ENCODE measurements at regions not wholly inside any gene's neighbourhood (a gene's known extent, or its start where the extent isn't known, plus 50 kb on each side); places are given as distances from the start of the nearest gene placed in this dataset.

DNA sequence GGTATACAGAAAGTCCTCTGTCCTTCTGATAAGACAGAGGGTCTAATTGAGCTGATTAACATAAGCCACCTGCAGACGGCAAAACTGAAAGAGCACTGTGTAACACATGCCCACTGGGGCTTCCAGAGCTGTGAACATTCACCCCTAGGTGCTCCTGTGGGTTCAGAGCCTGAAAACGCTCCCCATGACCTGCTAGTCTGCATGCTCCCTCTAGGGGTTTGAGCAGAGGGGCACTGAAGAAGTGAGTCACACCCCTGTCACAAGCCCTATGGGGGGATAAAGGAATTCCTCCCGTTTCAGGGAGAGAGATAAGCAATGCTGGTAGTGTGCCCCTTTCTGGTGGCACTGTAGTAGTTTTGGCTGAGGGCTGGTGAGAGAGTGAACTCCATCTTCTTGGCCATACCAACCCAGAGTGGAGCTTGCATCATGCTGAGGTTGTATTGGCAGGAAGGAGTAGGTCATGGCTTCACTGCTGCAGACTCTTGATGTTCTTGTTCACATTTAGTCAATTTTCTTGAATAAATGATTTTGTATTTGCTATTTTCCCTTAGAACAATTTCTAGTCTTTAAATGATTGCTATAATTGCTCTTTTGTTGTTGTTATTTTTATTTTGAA lies 637.5 kb upstream of the MAN1A1 start:
- TF ChIP-seq, protein P1, sequence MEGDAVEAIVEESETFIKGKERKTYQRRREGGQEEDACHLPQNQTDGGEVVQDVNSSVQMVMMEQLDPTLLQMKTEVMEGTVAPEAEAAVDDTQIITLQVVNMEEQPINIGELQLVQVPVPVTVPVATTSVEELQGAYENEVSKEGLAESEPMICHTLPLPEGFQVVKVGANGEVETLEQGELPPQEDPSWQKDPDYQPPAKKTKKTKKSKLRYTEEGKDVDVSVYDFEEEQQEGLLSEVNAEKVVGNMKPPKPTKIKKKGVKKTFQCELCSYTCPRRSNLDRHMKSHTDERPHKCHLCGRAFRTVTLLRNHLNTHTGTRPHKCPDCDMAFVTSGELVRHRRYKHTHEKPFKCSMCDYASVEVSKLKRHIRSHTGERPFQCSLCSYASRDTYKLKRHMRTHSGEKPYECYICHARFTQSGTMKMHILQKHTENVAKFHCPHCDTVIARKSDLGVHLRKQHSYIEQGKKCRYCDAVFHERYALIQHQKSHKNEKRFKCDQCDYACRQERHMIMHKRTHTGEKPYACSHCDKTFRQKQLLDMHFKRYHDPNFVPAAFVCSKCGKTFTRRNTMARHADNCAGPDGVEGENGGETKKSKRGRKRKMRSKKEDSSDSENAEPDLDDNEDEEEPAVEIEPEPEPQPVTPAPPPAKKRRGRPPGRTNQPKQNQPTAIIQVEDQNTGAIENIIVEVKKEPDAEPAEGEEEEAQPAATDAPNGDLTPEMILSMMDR (IDR thresholded peaks at IDR 0.05; ENCODE audit: low read depth, low read length, missing control alignments), result no peak
- H3K4me3 ChIP-seq (ENCODE audit: low read depth, low read length), result no peak overlapping the region
- DNase-seq (ENCODE audit: low read depth), result no peak
- in situ Hi-C loops (cut with HindIII; ENCODE audit: low sequenced_read_pairs), result no loop called here

DNA sequence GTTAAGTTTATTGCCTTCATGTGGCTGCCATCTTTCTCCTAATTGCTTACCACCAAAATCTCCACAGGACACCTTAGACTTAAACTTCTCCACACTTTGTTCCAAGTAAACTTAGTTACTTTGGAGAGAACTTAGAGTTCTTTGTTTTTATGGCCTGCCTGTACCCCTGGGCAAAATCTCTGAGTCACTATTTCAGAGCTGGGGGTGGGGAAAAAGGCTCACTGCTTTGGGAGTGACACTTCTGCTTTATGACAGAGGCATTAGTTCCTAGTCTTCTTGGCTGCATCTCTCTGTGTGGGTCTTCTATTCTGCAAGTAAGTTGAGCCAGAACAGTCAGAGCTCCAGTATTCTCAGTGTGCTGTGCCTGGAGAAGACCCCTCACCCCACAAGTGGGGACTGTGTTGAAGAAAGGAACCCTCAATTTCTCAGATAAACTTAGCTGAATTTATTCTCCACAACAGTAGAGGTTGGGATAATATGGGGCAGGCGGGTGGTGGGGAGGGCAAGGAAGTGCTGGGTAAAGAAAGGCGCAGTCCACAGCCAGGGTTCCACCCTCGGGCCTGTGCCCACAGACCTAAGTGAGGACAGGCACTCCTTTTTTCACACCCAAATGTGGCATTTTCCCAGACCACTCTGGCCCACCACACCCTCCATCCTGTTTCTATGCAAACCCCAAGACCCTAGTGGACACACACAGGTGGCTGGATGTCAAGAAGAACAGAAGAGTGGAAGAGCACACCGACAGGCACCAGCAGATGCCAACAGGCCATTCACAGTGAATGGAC lies 636.6 kb upstream of the MAN1A1 start:
- H3K4me3 ChIP-seq (ENCODE audit: low read depth, low read length), result no peak overlapping the region
- in situ Hi-C loops (cut with HindIII; ENCODE audit: low sequenced_read_pairs), result no loop called here
- no peak for DNase-seq (ENCODE audit: low read depth)
- TF ChIP-seq, protein P1 (IDR thresholded peaks at IDR 0.05; ENCODE audit: low read depth, low read length, missing control alignments), result no peak

DNA sequence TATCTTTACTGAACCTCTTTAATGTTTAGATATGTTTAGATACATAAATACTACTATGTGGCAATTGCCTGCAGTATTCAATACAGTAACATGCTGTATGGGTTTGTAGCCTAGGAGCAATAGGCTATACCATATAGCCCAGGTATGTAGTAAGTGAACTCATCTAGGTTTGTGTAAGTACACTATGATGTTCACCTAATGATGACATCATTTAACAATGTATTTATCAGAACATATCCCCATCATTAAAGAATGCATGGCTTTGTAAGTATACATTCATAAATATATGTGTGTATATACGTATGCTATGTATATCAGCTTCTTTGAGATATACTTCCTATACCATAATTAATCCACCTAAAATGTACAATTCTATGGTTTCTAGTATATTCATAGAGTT lies 631.2 kb upstream of the MAN1A1 start:
- H3K4me3 ChIP-seq (ENCODE audit: low read depth, low read length), result no peak overlapping the region
- TF ChIP-seq, protein P1 (IDR thresholded peaks at IDR 0.05; ENCODE audit: low read depth, low read length, missing control alignments), result no peak
- in situ Hi-C loops (cut with HindIII; ENCODE audit: low sequenced_read_pairs), result no loop called here
- no peak for DNase-seq (ENCODE audit: low read depth)

DNA sequence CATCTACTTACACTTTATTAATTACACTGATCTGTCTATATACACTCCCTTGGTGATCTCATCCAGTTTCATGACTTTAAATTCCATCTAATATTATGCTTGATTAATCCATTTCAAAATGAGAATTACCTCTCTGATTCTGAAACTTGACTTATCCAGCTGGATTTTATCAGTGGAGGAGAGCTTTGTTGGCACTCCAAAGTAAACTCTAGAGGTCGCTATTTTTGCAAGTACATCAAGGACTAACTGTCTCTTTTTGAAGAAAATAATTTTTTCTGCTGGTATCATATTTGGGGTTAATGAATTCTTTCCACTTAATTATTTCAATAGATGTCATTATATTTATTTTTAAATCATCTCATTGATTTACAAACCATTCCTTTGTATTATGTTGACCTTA lies 630.3 kb upstream of the MAN1A1 start:
- H3K4me3 ChIP-seq (ENCODE audit: low read depth, low read length), result no peak overlapping the region
- in situ Hi-C loops (cut with HindIII; ENCODE audit: low sequenced_read_pairs), result no loop called here
- TF ChIP-seq, protein P1 (IDR thresholded peaks at IDR 0.05; ENCODE audit: low read depth, low read length, missing control alignments), result peak; percentile 39
- no peak for DNase-seq (ENCODE audit: low read depth)

DNA sequence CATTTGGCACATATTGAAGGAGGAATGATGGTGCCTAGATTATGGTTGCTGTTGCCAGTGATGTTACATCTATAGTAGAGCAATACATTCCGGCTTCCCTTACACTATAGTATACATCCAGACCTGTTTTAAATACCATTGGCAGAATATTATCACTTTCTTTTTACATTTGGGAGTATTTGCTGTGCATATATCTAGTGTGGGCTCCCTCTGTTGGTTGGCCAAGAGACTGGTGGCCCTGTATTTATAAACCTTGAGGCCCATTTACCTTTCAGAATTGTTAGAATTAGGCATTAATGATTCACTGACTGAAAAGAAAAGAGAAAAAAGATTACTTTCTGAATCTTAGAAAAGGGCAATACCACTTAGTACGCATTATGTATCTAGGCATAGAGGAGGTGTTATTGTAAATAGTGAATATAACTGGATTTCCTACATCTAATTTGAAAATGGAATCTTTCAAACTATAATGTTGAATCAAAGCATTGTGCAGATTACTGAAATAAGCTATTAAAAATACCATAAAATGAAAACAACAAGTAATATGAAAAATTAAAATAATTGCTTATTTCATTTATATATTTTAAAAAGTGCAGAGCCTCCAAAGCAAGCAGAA lies 628.8 kb upstream of the MAN1A1 start:
- TF ChIP-seq, protein P1 (IDR thresholded peaks at IDR 0.05; ENCODE audit: low read depth, low read length, missing control alignments), result peak; percentile 82
- no peak overlapping the region for H3K4me3 ChIP-seq (ENCODE audit: low read depth, low read length)
- in situ Hi-C loops (cut with HindIII; ENCODE audit: low sequenced_read_pairs), result no loop called here
- DNase-seq (ENCODE audit: low read depth), result peak; percentile 28

DNA sequence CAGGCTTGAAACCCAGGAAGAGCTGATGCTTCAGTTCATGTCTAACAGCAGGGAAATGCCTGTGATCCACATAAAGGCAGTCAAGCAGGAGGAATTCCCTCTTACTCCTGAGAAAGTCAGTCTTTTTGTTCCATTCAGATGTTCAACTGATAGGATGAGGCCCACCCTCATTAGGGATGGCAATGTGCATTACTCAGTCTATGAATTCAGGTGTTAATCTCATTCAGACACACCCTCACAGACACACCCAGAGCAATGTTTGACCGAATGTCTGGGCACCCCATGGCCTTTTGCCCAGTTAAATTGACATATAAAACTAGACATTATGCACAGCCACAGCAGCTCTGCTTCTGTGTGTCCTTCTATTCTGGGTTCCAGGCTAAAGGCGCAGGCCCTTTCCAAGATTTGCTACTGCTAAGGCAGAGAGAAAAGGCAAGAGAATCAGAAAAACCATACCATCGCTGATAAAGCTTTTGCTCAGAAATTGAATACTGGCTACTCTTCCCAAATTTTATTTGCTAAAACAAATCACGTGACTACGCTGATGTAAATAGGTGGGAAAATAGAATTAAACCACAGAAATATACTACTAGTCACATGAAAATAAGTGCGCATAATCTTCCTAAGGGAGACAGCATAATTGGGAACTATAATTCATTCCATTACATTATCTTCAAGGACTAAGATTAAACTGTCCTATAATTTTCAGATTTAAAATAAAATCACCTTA lies 625.0 kb upstream of the MAN1A1 start:
- TF ChIP-seq, protein P1 (IDR thresholded peaks at IDR 0.05; ENCODE audit: low read depth, low read length, missing control alignments), result no peak
- no peak overlapping the region for H3K4me3 ChIP-seq (ENCODE audit: low read depth, low read length)
- in situ Hi-C loops (cut with HindIII; ENCODE audit: low sequenced_read_pairs), result no loop called here
- DNase-seq (ENCODE audit: low read depth), result no peak
